ENCODE measurements at regions not wholly inside any gene's neighbourhood (a gene's known extent, or its start where the extent isn't known, plus 50 kb on each side); places are given as distances from the start of the nearest gene placed in this dataset.

DNA sequence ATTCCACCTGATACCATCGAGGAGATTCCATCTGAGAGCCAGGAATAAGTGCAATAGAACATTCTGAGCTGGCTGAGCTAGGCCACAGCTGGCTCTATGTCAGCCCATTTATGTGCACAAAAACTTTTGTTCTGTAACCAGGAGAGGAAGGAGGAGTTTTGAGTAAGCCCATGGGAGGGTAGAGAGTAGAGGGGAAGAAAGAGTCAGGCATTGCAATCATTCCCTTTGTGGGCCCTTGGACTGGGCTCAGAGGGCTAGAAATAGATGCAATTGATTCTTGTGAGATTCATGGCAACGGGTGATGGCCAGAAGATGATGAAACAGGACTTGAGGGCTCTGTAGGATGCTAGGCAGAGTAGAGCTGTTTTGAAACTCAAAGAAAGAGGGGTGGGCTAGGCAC is 104.6 kb upstream of the KIF5B start:
- TF ChIP-seq RARB (CRISPR knock-in tag; IDR thresholded peaks at IDR 0.05) (no peak), TCF4 (CRISPR knock-in tag; IDR thresholded peaks at IDR 0.05; ENCODE audit: borderline replicate concordance) (no peak), ZFP3 (CRISPR knock-in tag; IDR thresholded peaks at IDR 0.05) (no peak), ESRRG (CRISPR knock-in tag; IDR thresholded peaks at IDR 0.05) (no peak), SNAI2 (CRISPR knock-in tag; IDR thresholded peaks at IDR 0.05) (no peak), BACH2 (CRISPR knock-in tag; IDR thresholded peaks at IDR 0.05; ENCODE audit: borderline replicate concordance) (no peak), TOX (CRISPR knock-in tag; IDR thresholded peaks at IDR 0.05; ENCODE audit: borderline replicate concordance) (no peak), ZFP30 (CRISPR knock-in tag; IDR thresholded peaks at IDR 0.05) (no peak), PPARA (CRISPR knock-in tag; IDR thresholded peaks at IDR 0.05; ENCODE audit: borderline replicate concordance) (no peak)
- TF ChIP-seq, protein P1, sequence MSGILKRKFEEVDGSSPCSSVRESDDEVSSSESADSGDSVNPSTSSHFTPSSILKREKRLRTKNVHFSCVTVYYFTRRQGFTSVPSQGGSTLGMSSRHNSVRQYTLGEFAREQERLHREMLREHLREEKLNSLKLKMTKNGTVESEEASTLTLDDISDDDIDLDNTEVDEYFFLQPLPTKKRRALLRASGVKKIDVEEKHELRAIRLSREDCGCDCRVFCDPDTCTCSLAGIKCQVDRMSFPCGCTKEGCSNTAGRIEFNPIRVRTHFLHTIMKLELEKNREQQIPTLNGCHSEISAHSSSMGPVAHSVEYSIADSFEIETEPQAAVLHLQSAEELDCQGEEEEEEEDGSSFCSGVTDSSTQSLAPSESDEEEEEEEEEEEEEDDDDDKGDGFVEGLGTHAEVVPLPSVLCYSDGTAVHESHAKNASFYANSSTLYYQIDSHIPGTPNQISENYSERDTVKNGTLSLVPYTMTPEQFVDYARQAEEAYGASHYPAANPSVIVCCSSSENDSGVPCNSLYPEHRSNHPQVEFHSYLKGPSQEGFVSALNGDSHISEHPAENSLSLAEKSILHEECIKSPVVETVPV (CRISPR knock-in tag; IDR thresholded peaks at IDR 0.05) = no peak
- TF ChIP-seq, protein P2, sequence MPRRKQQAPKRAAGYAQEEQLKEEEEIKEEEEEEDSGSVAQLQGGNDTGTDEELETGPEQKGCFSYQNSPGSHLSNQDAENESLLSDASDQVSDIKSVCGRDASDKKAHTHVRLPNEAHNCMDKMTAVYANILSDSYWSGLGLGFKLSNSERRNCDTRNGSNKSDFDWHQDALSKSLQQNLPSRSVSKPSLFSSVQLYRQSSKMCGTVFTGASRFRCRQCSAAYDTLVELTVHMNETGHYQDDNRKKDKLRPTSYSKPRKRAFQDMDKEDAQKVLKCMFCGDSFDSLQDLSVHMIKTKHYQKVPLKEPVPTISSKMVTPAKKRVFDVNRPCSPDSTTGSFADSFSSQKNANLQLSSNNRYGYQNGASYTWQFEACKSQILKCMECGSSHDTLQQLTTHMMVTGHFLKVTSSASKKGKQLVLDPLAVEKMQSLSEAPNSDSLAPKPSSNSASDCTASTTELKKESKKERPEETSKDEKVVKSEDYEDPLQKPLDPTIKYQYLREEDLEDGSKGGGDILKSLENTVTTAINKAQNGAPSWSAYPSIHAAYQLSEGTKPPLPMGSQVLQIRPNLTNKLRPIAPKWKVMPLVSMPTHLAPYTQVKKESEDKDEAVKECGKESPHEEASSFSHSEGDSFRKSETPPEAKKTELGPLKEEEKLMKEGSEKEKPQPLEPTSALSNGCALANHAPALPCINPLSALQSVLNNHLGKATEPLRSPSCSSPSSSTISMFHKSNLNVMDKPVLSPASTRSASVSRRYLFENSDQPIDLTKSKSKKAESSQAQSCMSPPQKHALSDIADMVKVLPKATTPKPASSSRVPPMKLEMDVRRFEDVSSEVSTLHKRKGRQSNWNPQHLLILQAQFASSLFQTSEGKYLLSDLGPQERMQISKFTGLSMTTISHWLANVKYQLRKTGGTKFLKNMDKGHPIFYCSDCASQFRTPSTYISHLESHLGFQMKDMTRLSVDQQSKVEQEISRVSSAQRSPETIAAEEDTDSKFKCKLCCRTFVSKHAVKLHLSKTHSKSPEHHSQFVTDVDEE (CRISPR knock-in tag; IDR thresholded peaks at IDR 0.05) = no peak
- TF ChIP-seq, protein P3, sequence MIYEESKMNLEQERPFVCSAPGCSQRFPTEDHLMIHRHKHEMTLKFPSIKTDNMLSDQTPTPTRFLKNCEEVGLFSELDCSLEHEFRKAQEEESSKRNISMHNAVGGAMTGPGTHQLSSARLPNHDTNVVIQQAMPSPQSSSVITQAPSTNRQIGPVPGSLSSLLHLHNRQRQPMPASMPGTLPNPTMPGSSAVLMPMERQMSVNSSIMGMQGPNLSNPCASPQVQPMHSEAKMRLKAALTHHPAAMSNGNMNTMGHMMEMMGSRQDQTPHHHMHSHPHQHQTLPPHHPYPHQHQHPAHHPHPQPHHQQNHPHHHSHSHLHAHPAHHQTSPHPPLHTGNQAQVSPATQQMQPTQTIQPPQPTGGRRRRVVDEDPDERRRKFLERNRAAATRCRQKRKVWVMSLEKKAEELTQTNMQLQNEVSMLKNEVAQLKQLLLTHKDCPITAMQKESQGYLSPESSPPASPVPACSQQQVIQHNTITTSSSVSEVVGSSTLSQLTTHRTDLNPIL (CRISPR knock-in tag; IDR thresholded peaks at IDR 0.05; ENCODE audit: low read depth) = no peak
- TF ChIP-seq, protein P4, sequence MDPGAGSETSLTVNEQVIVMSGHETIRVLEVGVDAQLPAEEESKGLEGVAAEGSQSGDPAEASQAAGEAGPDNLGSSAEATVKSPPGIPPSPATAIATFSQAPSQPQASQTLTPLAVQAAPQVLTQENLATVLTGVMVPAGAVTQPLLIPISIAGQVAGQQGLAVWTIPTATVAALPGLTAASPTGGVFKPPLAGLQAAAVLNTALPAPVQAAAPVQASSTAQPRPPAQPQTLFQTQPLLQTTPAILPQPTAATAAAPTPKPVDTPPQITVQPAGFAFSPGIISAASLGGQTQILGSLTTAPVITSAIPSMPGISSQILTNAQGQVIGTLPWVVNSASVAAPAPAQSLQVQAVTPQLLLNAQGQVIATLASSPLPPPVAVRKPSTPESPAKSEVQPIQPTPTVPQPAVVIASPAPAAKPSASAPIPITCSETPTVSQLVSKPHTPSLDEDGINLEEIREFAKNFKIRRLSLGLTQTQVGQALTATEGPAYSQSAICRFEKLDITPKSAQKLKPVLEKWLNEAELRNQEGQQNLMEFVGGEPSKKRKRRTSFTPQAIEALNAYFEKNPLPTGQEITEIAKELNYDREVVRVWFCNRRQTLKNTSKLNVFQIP (CRISPR knock-in tag; IDR thresholded peaks at IDR 0.05; ENCODE audit: borderline replicate concordance, low read depth) = no peak
- ATAC-seq = no peak

DNA sequence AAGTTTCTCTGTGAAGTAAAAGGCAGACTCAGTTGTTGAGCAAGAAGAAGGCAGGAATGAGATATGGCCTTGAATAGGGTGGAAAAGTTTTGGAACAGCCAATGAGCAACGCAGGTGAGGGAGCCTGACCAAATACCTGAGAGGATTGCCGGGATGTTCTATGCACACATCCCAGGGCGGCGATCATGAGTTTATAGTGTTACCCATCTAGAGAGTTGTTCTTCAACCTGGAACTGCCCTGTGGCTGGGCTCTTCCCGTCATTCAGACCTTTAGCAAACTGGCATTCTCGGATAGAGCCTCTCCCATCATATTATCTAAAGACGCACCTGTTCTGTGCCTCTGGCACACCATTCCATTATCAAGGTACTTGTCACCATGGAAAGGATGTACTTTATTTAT is 103.0 kb upstream of the KIF5B start:
- TF ChIP-seq ARNTL (CRISPR knock-in tag; IDR thresholded peaks at IDR 0.05; ENCODE audit: borderline replicate concordance, low read depth) = no peak
- TF ChIP-seq, protein P5, sequence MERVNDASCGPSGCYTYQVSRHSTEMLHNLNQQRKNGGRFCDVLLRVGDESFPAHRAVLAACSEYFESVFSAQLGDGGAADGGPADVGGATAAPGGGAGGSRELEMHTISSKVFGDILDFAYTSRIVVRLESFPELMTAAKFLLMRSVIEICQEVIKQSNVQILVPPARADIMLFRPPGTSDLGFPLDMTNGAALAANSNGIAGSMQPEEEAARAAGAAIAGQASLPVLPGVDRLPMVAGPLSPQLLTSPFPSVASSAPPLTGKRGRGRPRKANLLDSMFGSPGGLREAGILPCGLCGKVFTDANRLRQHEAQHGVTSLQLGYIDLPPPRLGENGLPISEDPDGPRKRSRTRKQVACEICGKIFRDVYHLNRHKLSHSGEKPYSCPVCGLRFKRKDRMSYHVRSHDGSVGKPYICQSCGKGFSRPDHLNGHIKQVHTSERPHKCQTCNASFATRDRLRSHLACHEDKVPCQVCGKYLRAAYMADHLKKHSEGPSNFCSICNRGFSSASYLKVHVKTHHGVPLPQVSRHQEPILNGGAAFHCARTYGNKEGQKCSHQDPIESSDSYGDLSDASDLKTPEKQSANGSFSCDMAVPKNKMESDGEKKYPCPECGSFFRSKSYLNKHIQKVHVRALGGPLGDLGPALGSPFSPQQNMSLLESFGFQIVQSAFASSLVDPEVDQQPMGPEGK (CRISPR knock-in tag; IDR thresholded peaks at IDR 0.05; ENCODE audit: borderline replicate concordance) = no peak
- no peak for TF ChIP-seq TCF4 (CRISPR knock-in tag; IDR thresholded peaks at IDR 0.05; ENCODE audit: borderline replicate concordance)
- no peak for TF ChIP-seq ESRRG (CRISPR knock-in tag; IDR thresholded peaks at IDR 0.05)
- TF ChIP-seq RARB (CRISPR knock-in tag; IDR thresholded peaks at IDR 0.05) = no peak
- no peak for TF ChIP-seq ISL1 (CRISPR knock-in tag; IDR thresholded peaks at IDR 0.05)
- TF ChIP-seq, protein P4 (CRISPR knock-in tag; IDR thresholded peaks at IDR 0.05; ENCODE audit: borderline replicate concordance, low read depth) = no peak
- TF ChIP-seq, protein P2 (CRISPR knock-in tag; IDR thresholded peaks at IDR 0.05) = no peak
- TF ChIP-seq SNAI2 (CRISPR knock-in tag; IDR thresholded peaks at IDR 0.05) = no peak
- no peak for TF ChIP-seq OSR1 (CRISPR knock-in tag; IDR thresholded peaks at IDR 0.05)
- no peak for TF ChIP-seq CSDC2 (CRISPR knock-in tag; IDR thresholded peaks at IDR 0.05)
- TF ChIP-seq ZNF8 (CRISPR knock-in tag; IDR thresholded peaks at IDR 0.05) = no peak
- no peak for TF ChIP-seq ZNF565 (CRISPR knock-in tag; conservative IDR thresholded peaks at IDR 0.05; ENCODE audit: low read depth)
- TF ChIP-seq ZNF70 (CRISPR knock-in tag; IDR thresholded peaks at IDR 0.05) = no peak
- ATAC-seq = no peak

Data from SK-N-SH treated with all-trans-retinoic acid at 6 μM for 48 hours (cell line).